RWPE1 (cell line): ENCODE measurements at regions not wholly inside any gene's neighbourhood (a gene's known extent, or its start where the extent isn't known, plus 50 kb on each side); places are given as distances from the start of the nearest gene placed in this dataset.

Source experiments
- CTCF ChIA-PET: fragments of 350-600 bp; sonication (Branson Sonifier 250); formaldehyde crosslinking; extraction: SDS; loops from one replicate; lab custom pipeline; 2021; lab: Yijun Ruan, JAX
- POLR2A ChIA-PET: fragments of 400-600 bp; formaldehyde crosslinking; extraction: SDS; loops from one replicate; lab custom pipeline; 2020; ENCODE audit warnings: antibody characterized with exemption; ENCODE audit not compliant: low non-redundant PET; lab: Yijun Ruan, JAX
- DNase-seq: peaks from one replicate; pipeline ENCODE4 v3.0.0; 2012; ENCODE audit warnings: low spot score
- H3K27ac ChIP-seq: fragments of 450-650 bp; 2 replicates; pipeline ENCODE4 v1.5.1; 2017
- CTCF ChIP-seq: fragments of 450-650 bp; conservative IDR thresholded peaks from 2 replicates; pipeline ENCODE4 v1.5.1; 2017; ENCODE audit warnings: low read depth, mild to moderate bottlenecking

GRCh38 chr10:108358912-108359311 lies 1194.4 kb upstream of the SORCS1 start:
- peak; percentile 95 for DNase-seq
- POLR2A ChIA-PET, result no interaction called here
- H3K27ac ChIP-seq, result no peak overlapping the region
- no peak; the same call in 1 of the 2 replicates for TF ChIP-seq CTCF
- CTCF ChIA-PET, result no interaction called here

GRCh38 chr10:108352771-108353170 lies 1188.3 kb upstream of the SORCS1 start:
- POLR2A ChIA-PET, result no interaction called here
- no peak for DNase-seq
- TF ChIP-seq CTCF, result no peak

GRCh38 chr10:108348215-108348614 lies 1183.7 kb upstream of the SORCS1 start:
- DNase-seq, result no peak
- ChIA-PET POLR2A (no interaction called here), CTCF (interaction anchor here (0.9 kb wide), 1 partner anchor 1859 kb away, joined by 4 read pairs; no protein-coding TSS in a partner anchor)
- no peak overlapping the region for H3K27ac ChIP-seq
- TF ChIP-seq CTCF, result no peak

More at GRCh38 chr10:108352771-108353170, 1188.3 kb upstream of the SORCS1 start:
- CTCF ChIA-PET, result no interaction called here
- no peak overlapping the region for H3K27ac ChIP-seq

GRCh38 chr10:108346066-108346465 lies 1181.6 kb upstream of the SORCS1 start:
- DNase-seq, result no peak
- ChIA-PET POLR2A (no interaction called here), CTCF (no interaction called here)
- H3K27ac ChIP-seq, result no peak overlapping the region
- no peak for TF ChIP-seq CTCF

- DNase-seq, result no peak
- H3K27ac ChIP-seq, result no peak overlapping the region
- no peak for TF ChIP-seq CTCF
- ChIA-PET POLR2A (no interaction called here), CTCF (no interaction called here)
Observed at GRCh38 chr10:108338146-108338545, 1173.6 kb upstream of the SORCS1 start.

GRCh38 chr10:108336836-108337235 lies 1172.3 kb upstream of the SORCS1 start:
- TF ChIP-seq CTCF, result no peak
- ChIA-PET CTCF (no interaction called here), POLR2A (no interaction called here)
- H3K27ac ChIP-seq, result no peak overlapping the region
- DNase-seq, result no peak
